ENCODE measurements at regions not wholly inside any gene's neighbourhood (a gene's known extent, or its start where the extent isn't known, plus 50 kb on each side); places are given as distances from the start of the nearest gene placed in this dataset.
A peak's percentile ranks its signal among the peaks of the same experiment; 100 is the strongest.

- no peak for DNase-seq
Measured at GRCh38 chr4:100284129-100284880, 94.0 kb upstream of the DDIT4L start.

GRCh38 chr4:100280807-100281206 lies 90.5 kb upstream of the DDIT4L start:
- DNase-seq: no peak

DNA sequence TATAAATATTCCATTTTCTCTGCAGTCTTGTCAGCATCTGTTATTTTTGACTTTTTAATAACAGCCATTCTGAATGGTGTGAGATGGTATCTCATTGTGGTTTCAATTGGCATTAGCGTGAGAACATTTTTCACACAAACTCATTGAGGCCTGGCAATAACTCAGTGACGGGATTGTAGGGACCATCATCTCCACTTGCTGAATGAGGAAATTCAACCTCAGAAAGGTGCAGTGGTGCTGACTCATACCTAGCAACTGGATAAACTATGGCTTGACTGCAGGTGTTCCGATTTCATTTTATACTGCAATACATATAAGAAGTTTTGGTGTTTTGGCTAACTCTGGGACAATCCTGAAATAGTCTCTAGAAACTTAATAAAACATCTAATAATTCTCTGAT lies 88.3 kb upstream of the DDIT4L start:
- DNase-seq: no peak

DNA sequence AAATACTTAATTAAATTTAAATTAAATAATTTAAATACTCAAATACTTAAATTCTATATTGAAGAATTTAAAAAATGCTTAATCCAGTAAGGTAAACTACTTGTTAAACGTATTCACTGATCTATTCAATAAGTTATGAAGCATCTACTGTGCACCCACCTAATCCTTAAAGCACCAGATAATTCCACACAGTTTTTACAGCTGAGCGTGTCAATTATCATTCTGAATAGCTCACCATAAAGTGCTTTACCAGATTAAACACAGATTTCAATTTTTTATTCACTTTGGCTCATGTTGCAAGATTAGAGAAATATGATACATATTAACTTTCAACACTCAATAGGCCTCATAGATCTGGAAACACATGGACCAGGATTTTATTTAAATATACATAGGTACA lies 79.2 kb upstream of the DDIT4L start:
- DNase-seq: no peak

- no peak for DNase-seq
Measured at GRCh38 chr4:100268789-100269188, 78.5 kb upstream of the DDIT4L start.

DNA sequence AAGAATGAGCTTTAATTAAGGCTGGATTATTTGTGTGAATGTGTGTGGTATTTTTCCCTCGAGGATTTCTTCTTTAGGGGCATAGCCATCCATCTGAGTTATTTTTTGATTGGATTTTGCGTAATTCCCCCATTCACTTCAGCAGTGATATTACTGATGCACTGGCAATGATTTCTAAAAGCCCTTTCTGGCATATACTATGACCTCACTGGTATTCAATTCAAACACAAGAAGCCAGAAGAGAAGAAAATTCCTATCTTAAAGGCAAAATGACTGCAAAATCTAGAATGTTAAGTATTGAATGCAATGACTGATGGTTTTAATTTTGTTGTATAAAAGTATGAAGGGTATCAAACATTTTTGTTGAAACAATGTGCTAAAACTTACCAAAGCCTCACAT lies 71.1 kb upstream of the DDIT4L start:
- no peak for DNase-seq

- DNase-seq: peak; percentile 14
Measured at GRCh38 chr4:100258675-100259074, 68.4 kb upstream of the DDIT4L start.

DNA sequence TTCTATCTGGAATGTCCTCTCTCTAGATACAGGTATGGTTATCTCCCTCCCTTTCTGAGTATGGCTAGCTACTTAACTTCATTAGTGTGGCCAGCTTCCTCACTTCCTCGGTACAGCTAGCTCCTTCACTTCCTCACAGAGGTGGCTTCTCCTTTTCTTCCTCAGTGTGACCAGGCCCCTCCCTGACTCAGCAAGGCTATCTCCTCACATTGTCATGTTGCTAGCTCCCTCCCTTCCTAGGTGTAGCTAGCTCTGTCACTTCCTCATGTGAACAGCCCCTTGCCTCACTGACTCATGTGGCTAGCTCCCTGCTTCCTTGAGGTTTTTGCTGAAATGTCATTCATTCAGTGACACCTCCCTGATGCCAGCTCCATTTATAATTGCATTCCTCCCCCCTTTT lies 67.3 kb upstream of the DDIT4L start:
- DNase-seq: no peak

DNA sequence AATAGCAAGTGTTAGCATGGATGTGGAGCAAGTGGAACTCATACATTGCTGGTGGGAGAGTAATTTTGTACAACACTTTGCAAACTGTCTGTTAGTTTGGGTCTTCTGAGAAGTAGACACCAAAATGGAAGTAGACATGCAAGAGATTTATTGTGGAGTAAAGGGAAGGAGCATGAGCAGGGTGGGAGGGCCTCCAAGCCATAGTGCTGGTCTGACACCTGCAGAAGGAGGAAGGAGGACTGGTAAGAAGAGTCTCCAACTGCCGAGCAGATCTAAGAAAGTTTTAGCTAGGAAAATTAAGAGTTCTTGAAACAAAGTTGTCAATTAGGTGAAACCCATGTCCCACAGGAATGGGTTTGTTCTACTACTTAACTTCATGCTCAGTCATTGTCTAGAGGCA lies 64.0 kb upstream of the DDIT4L start:
- no peak for DNase-seq

- no peak for DNase-seq
Measured at GRCh38 chr4:100248476-100248875, 58.2 kb upstream of the DDIT4L start.

- no peak for DNase-seq
Measured at GRCh38 chr4:100246697-100247096, 56.4 kb upstream of the DDIT4L start.

DNA sequence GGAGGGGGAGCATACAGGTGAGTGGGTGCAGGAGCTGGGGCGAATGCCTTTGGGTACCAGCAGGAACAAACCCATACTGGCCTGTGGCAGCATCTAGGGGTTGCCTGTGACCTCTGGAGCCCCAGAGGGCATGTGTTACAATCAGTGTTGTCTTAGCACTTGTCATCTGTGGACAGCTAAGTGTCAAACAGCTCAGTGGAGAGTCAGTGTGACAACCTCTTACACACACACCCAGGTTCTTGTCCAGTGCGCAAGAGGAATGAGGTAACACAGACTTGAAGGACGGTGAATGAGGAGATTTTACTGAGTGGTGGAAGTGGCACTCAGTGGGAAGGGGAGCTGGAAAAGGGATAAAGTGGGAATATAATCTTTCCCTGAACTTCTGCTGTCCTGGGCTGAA lies 54.1 kb upstream of the DDIT4L start:
- DNase-seq: no peak
